HepG2 (cell line): ENCODE measurements at regions not wholly inside any gene's neighbourhood (a gene's known extent, or its start where the extent isn't known, plus 50 kb on each side); places are given as distances from the start of the nearest gene placed in this dataset.

Experiments
- AGO2 ChIP-seq: fragments of 200-400 bp; formaldehyde crosslinking; optimal IDR thresholded peaks from 2 replicates; pipeline ENCODE3; 2017; ENCODE audit warnings: mild to moderate bottlenecking, low read depth, low read length, moderate library complexity
- ATF4 ChIP-seq, 2 experiments: fragments of 450-650 bp in 1 of 2; sonication (generic) in 1 of 2; formaldehyde crosslinking; IDR thresholded peaks; 2 replicates each; pipeline versions ENCODE4 v1.5.0 to v1.8.0; 2020 to 2022; ENCODE audit warnings: mild to moderate bottlenecking in 1 of 2, missing genetic modification reagents in 1 of 2
- CEBPG ChIP-seq: IDR thresholded peaks from 2 replicates; pipeline ENCODE4 v1.6.1; 2016
- ETV5 ChIP-seq: IDR thresholded peaks from 2 replicates; pipeline ENCODE4 v1.6.1; 2018; ENCODE audit warnings: missing biosample characterization, missing genetic modification reagents, inconsistent platforms, borderline replicate concordance
- KDM1A ChIP-seq: IDR thresholded peaks from 2 replicates; pipeline ENCODE4 v1.6.1; 2016; ENCODE audit warnings: missing compliant biosample characterization
- KLF9 ChIP-seq: IDR thresholded peaks from 2 replicates; pipeline ENCODE4 v1.6.1; 2016; ENCODE audit warnings: low read depth
- NAIF1 ChIP-seq: sonication (generic); formaldehyde crosslinking; IDR thresholded peaks from 2 replicates; pipeline ENCODE4 v1.5.0; 2020; ENCODE audit warnings: mild to moderate bottlenecking, missing genetic modification reagents, borderline replicate concordance
- NCOA2 ChIP-seq: sonication (generic); formaldehyde crosslinking; IDR thresholded peaks from 2 replicates; pipeline ENCODE4 v1.8.0; 2022; ENCODE audit warnings: inconsistent platforms
- PHF21A ChIP-seq: sonication (generic); formaldehyde crosslinking; IDR thresholded peaks from 2 replicates; pipeline ENCODE4 v1.5.0; 2020; ENCODE audit warnings: mild to moderate bottlenecking, missing genetic modification reagents
- POLR2A ChIP-seq, 2 experiments: IDR thresholded peaks; 2 replicates each; pipeline ENCODE4 v1.6.1; 2011; ENCODE audit warnings: low read depth in 2 of 2, low read length in 2 of 2, mild to moderate bottlenecking in 1 of 2, moderate library complexity in 1 of 2; ENCODE audit not compliant: insufficient read depth in 1 of 2
- RBAK ChIP-seq: sonication (generic); formaldehyde crosslinking; IDR thresholded peaks from 2 replicates; pipeline ENCODE4 v1.5.1; 2020; ENCODE audit warnings: mild to moderate bottlenecking, missing genetic modification reagents
- RXRA ChIP-seq: sonication (generic); formaldehyde crosslinking; IDR thresholded peaks from 2 replicates; pipeline ENCODE4 v1.5.1; 2020; ENCODE audit warnings: missing genetic modification reagents
- TFAP4 ChIP-seq: sonication (generic); IDR thresholded peaks from 2 replicates; pipeline ENCODE4 v1.6.1; 2016; ENCODE audit warnings: low read depth, borderline replicate concordance
- ZFP36L2 ChIP-seq: sonication (generic); formaldehyde crosslinking; IDR thresholded peaks from 2 replicates; pipeline ENCODE4 v1.4.0; 2020; ENCODE audit warnings: missing genetic modification reagents
- ZMYM2 ChIP-seq: sonication (generic); formaldehyde crosslinking; IDR thresholded peaks from 2 replicates; pipeline ENCODE4 v1.8.0; 2022; ENCODE audit warnings: mild to moderate bottlenecking, missing genetic modification reagents
- ZNF292 ChIP-seq: sonication (generic); formaldehyde crosslinking; IDR thresholded peaks from 2 replicates; pipeline ENCODE4 v1.8.1; 2022; ENCODE audit warnings: mild to moderate bottlenecking, low read depth, missing genetic modification reagents, borderline replicate concordance
- ZNF446 ChIP-seq: sonication (generic); formaldehyde crosslinking; IDR thresholded peaks from 2 replicates; pipeline ENCODE4 v1.5.0; 2020; ENCODE audit warnings: mild to moderate bottlenecking, missing genetic modification reagents
- ZNF747 ChIP-seq: sonication (generic); formaldehyde crosslinking; IDR thresholded peaks from 2 replicates; pipeline ENCODE4 v1.8.1; 2023; ENCODE audit warnings: missing genetic modification reagents, mild to moderate bottlenecking, borderline replicate concordance
- TF ChIP-seq, protein P1 (sequence below), 2 experiments: sonication (generic) in 1 of 2; formaldehyde crosslinking in 1 of 2; IDR thresholded peaks; 2 replicates each; pipeline versions ENCODE4 v1.4.0 to v1.6.1; 2016 to 2020; ENCODE audit warnings: borderline replicate concordance in 1 of 2, low read depth in 1 of 2, mild to moderate bottlenecking in 1 of 2, missing genetic modification reagents in 1 of 2
- TF ChIP-seq, protein P2 (sequence below): sonication (generic); formaldehyde crosslinking; conservative IDR thresholded peaks from 2 replicates; pipeline ENCODE4 v1.8.1; 2023; ENCODE audit warnings: missing genetic modification reagents
- TF ChIP-seq, protein P3 (sequence below): sonication (generic); formaldehyde crosslinking; IDR thresholded peaks from 2 replicates; pipeline ENCODE4 v1.5.0; 2020; ENCODE audit warnings: mild to moderate bottlenecking, missing genetic modification reagents

DNA sequence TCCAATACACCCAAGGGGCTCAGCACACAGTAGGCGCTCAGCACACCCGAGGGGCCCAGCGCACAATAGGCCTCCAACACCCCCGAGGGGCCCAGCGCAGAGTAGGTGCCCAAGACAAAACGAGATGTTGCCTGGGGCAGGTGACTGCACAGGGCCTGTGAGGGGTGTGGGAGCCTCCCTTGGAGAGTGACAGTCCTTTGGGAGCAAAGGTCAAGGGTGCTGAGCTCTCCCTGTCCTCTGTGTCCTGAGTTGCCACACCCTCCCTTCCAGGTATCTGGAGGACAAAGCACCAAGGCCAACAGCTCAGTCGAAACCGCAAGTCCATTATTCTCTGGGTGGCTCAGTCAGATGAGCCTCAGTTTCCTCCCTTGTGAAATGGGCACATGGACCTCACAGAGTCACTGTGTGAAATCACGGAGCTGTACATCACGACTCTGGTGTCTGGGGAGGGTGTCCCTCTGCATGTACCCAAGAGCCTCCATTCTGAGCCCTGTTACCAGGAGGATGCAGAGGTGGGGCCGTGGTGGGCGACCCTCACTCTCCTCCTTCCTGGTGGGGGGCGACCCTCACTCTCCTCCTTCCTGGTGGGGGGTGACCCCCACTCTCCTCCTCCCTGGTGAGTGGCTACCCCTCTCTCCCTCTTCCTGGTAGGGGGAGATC lies 81.3 kb downstream of the FOXL3 start (continued):
- TF ChIP-seq, protein P1, sequence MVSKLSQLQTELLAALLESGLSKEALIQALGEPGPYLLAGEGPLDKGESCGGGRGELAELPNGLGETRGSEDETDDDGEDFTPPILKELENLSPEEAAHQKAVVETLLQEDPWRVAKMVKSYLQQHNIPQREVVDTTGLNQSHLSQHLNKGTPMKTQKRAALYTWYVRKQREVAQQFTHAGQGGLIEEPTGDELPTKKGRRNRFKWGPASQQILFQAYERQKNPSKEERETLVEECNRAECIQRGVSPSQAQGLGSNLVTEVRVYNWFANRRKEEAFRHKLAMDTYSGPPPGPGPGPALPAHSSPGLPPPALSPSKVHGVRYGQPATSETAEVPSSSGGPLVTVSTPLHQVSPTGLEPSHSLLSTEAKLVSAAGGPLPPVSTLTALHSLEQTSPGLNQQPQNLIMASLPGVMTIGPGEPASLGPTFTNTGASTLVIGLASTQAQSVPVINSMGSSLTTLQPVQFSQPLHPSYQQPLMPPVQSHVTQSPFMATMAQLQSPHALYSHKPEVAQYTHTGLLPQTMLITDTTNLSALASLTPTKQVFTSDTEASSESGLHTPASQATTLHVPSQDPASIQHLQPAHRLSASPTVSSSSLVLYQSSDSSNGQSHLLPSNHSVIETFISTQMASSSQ (IDR thresholded peaks at IDR 0.05; ENCODE audit: low read depth), result peak; percentile 59; the same call in 1 of the 2 replicates
- TF ChIP-seq, protein P1 (CRISPR knock-in tag; IDR thresholded peaks at IDR 0.05; ENCODE audit: borderline replicate concordance), result peak; percentile 78; the same call in 1 of the 2 replicates
- peak; percentile 91 for TF ChIP-seq ZMYM2 (CRISPR knock-in tag)
- peak; percentile 86; the same call in 1 of the 2 replicates for TF ChIP-seq RXRA (CRISPR knock-in tag)
- no peak for TF ChIP-seq TFAP4
- no peak for TF ChIP-seq ZNF446
- TF ChIP-seq CEBPG, result peak; percentile 45; the same call in 1 of the 2 replicates
- peak; percentile 62; the same call in 1 of the 2 replicates for TF ChIP-seq ZNF292
- no peak for TF ChIP-seq NAIF1 (CRISPR knock-in tag)
- peak; percentile 98; the same call in 1 of the 2 replicates for TF ChIP-seq KDM1A (CRISPR knock-in tag)
- TF ChIP-seq POLR2A (IDR thresholded peaks at IDR 0.05; ENCODE audit: insufficient read depth in 1 of 2, low read depth in 2 of 2, low read length in 2 of 2), result no peak
- TF ChIP-seq ETV5 (CRISPR knock-in tag), result no peak
- TF ChIP-seq ZFP36L2 (CRISPR knock-in tag), result no peak
- TF ChIP-seq KLF9 (CRISPR knock-in tag), result no peak
- no peak for TF ChIP-seq ZNF747 (CRISPR knock-in tag)
- TF ChIP-seq, protein P2, sequence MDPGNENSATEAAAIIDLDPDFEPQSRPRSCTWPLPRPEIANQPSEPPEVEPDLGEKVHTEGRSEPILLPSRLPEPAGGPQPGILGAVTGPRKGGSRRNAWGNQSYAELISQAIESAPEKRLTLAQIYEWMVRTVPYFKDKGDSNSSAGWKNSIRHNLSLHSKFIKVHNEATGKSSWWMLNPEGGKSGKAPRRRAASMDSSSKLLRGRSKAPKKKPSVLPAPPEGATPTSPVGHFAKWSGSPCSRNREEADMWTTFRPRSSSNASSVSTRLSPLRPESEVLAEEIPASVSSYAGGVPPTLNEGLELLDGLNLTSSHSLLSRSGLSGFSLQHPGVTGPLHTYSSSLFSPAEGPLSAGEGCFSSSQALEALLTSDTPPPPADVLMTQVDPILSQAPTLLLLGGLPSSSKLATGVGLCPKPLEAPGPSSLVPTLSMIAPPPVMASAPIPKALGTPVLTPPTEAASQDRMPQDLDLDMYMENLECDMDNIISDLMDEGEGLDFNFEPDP (CRISPR knock-in tag), result no peak
- TF ChIP-seq RBAK (CRISPR knock-in tag), result no peak
- TF ChIP-seq NCOA2 (CRISPR knock-in tag), result peak; percentile 80
- no peak for TF ChIP-seq ATF4 (CRISPR knock-in tag; IDR thresholded peaks at IDR 0.05)
- no peak for TF ChIP-seq PHF21A (CRISPR knock-in tag)
- TF ChIP-seq, protein P3, sequence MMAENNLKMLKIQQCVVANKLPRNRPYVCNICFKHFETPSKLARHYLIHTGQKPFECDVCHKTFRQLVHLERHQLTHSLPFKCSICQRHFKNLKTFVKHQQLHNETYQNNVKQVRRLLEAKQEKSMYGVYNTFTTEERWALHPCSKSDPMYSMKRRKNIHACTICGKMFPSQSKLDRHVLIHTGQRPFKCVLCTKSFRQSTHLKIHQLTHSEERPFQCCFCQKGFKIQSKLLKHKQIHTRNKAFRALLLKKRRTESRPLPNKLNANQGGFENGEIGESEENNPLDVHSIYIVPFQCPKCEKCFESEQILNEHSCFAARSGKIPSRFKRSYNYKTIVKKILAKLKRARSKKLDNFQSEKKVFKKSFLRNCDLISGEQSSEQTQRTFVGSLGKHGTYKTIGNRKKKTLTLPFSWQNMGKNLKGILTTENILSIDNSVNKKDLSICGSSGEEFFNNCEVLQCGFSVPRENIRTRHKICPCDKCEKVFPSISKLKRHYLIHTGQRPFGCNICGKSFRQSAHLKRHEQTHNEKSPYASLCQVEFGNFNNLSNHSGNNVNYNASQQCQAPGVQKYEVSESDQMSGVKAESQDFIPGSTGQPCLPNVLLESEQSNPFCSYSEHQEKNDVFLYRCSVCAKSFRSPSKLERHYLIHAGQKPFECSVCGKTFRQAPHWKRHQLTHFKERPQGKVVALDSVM (CRISPR knock-in tag), result no peak
- no peak for TF ChIP-seq AGO2
